H1 (cell line): ENCODE measurements at regions not wholly inside any gene's neighbourhood (a gene's known extent, or its start where the extent isn't known, plus 50 kb on each side); places are given as distances from the start of the nearest gene placed in this dataset.

ENCODE experiments used
- BRCA1 ChIP-seq: IDR thresholded peaks from 2 replicates; pipeline ENCODE4 v1.6.1; 2012; ENCODE audit warnings: low read depth, low read length, improper control_type of control experiment
- MAFK ChIP-seq: IDR thresholded peaks from 2 replicates; pipeline ENCODE4 v1.6.1; 2012; ENCODE audit warnings: low read depth, mild to moderate bottlenecking, improper control_type of control experiment, low read length

DNA sequence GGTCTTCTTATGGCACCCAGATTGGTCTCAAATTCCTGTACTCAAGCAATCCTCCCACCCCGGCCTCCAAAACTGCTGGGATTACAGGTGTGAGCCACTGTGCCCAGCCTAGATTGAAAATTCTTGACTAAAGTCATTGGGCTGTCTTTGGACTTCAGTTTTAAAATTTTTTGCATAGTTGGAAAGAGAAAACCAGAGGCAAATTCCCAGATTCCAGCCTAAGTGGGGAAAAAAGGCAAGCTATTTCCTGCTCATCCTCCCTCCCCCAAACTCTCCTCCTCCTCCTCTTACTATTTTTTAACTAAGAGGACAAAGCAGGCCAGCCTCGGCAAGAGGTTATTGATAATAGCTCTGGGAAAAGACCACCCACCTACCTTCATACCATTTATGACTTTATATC lies 78.6 kb upstream of the CLMP start (continued):
- TF ChIP-seq MAFK, result no peak
- TF ChIP-seq BRCA1, result no peak
